Tibial nerve (tissue), 4 donors: ENCODE measurements at regions not wholly inside any gene's neighbourhood (a gene's known extent, or its start where the extent isn't known, plus 50 kb on each side); places are given as distances from the start of the nearest gene placed in this dataset.

Source experiments
- EP300 ChIP-seq, 2 donors: sonication (generic); formaldehyde crosslinking; IDR thresholded peaks; one replicate each; pipeline ENCODE4 v1.6.1; 2017; ENCODE audit warnings: antibody characterized with exemption in 2 of 2, mild to moderate bottlenecking in 1 of 2
- POLR2A ChIP-seq, 2 donors: fragments of 450-650 bp; IDR thresholded peaks; one replicate each; pipeline ENCODE4 v1.6.1; 2017; ENCODE audit warnings: antibody characterized with exemption in 2 of 2, mild to moderate bottlenecking in 2 of 2, moderate library complexity in 2 of 2
- TF ChIP-seq, protein P1 (sequence below), 5 experiments: fragments of 200-600 bp in 3 of 5; fragments of 450-650 bp in 2 of 5; sonication (generic) in 3 of 5; IDR thresholded peaks; one replicate each; pipeline ENCODE4 v1.5.1; 2016 to 2019; ENCODE audit warnings: antibody characterized with exemption in 5 of 5, mild to moderate bottlenecking in 3 of 5, moderate library complexity in 2 of 5

DNA sequence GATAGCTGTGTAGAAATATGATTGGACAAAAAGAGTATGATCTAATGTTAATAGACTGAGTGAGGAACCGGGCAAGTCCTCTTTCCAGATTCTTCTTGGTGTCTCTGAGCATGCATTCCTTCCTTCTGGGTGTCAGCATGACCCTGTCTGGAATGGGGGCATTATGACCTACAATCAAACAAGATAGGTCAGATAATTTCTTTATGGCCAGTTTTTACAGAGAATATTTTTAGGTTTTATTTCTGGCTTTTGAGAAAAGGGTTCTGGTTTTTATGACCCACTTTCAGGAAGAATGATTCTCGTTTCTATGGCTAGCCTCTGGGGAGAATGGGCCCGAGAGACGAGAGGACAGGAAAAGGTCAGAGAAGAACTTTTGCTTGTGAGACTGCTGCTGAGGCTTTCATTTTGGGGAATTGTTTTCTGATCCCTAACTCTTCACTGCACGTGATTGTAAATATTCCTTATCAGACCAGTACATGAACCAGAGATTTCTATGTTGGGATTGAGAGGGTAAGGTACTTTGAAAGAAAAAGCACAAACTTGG, 383.8 kb downstream of the AASDHPPT start:
- TF ChIP-seq POLR2A (IDR thresholded peaks at IDR 0.05), result no peak
- TF ChIP-seq, protein P1, sequence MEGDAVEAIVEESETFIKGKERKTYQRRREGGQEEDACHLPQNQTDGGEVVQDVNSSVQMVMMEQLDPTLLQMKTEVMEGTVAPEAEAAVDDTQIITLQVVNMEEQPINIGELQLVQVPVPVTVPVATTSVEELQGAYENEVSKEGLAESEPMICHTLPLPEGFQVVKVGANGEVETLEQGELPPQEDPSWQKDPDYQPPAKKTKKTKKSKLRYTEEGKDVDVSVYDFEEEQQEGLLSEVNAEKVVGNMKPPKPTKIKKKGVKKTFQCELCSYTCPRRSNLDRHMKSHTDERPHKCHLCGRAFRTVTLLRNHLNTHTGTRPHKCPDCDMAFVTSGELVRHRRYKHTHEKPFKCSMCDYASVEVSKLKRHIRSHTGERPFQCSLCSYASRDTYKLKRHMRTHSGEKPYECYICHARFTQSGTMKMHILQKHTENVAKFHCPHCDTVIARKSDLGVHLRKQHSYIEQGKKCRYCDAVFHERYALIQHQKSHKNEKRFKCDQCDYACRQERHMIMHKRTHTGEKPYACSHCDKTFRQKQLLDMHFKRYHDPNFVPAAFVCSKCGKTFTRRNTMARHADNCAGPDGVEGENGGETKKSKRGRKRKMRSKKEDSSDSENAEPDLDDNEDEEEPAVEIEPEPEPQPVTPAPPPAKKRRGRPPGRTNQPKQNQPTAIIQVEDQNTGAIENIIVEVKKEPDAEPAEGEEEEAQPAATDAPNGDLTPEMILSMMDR (IDR thresholded peaks at IDR 0.05), result no peak
- TF ChIP-seq EP300 (IDR thresholded peaks at IDR 0.05), result no peak
